ENCODE measurements at regions not wholly inside any gene's neighbourhood (a gene's known extent, or its start where the extent isn't known, plus 50 kb on each side); places are given as distances from the start of the nearest gene placed in this dataset.

DNA sequence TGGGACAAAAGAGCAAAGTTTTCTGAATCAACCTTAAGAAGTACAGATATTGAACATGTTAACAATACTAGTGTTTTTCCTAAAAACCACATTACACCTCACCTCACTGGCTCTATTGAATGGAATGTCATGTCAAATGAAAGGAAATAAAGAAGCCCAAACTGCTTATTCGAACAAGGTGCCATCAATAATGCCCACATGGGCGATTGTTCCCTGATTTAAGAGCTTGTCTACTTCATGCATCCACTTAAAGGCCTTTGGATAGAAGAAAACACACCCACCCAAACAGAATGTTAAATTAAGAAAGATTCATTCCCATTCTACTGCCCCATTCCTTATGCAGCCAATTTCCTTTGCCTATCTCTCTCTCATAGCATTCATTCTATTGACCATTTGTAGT is 118.5 kb upstream of the PAQR3 start:
- H3K23ac ChIP-seq (ENCODE audit: low read length), result no peak overlapping the region
- no CpG with 5 or more reads among the region's 2 CpGs for WGBS (ENCODE audit: extremely low coverage, insufficient coverage, low lambda C conversion rate)

DNA sequence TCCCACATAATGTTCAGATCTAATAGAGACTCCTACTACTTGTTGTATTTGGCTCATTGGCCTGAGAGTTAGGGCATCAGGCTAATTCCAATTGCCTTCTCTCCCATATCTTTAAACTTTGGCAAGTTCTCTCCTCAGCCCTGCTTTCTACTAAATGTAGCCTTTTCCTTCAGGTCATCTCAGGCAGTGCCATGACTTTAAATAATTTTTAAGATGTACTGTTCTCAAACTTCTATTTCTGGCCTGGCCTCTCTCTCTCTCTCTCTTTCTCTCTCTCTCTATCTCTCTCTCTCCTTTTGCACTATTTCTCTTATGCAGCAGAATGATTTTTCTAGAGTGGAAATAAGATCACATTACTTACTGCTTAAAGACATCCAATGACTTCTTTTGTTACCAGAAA is 114.5 kb upstream of the PAQR3 start:
- no peak overlapping the region for H3K4ac ChIP-seq (ENCODE audit: low read depth, low read length)
- H3K27ac ChIP-seq (ENCODE audit: low read depth, low read length), result no peak overlapping the region
- H3K9ac ChIP-seq (ENCODE audit: low read length), result no peak overlapping the region
- H3K4me3 ChIP-seq (ENCODE audit: low read length), result no peak overlapping the region
- H3K4me1 ChIP-seq (ENCODE audit: control insufficient read depth, low read depth, low read length), result no peaks in the 10 kb centered on the region
- no peak overlapping the region for H4K5ac ChIP-seq (ENCODE audit: low read length)
- H3K56ac ChIP-seq (ENCODE audit: low read length), result no peak overlapping the region
- H2BK120ac ChIP-seq (ENCODE audit: low read depth, low read length), result no peak overlapping the region
- no peak for DNase-seq
- no peak overlapping the region for H3K18ac ChIP-seq (ENCODE audit: low read length)
- H3K23ac ChIP-seq (ENCODE audit: low read length), result no peak overlapping the region
- no peak overlapping the region for H4K8ac ChIP-seq (ENCODE audit: low read depth, low read length)
- H2BK5ac ChIP-seq (ENCODE audit: low read length), result no peak overlapping the region
- H3K4me2 ChIP-seq (ENCODE audit: low read length), result no peak overlapping the region
- no peak overlapping the region for H2BK15ac ChIP-seq (replicated peaks; ENCODE audit: low read depth)
- H3K27me3 ChIP-seq (ENCODE audit: insufficient read depth, low read length, poor library complexity), result no peaks in the 10 kb centered on the region
- no peaks in the 10 kb centered on the region for H3K79me2 ChIP-seq (ENCODE audit: control insufficient read depth, insufficient read depth, low read length)
- no peaks in the 10 kb centered on the region for H3K36me3 ChIP-seq (ENCODE audit: control insufficient read depth, insufficient read depth, low read length)
- no peak overlapping the region for H2AK5ac ChIP-seq (ENCODE audit: low read length)
- no peaks in the 10 kb centered on the region for H3K79me1 ChIP-seq (ENCODE audit: low read length)

More for the DNA sequence above, 118.5 kb upstream of the PAQR3 start:
- Histone ChIP-seq H3K79me1 (ENCODE audit: low read length) (no peaks in the 10 kb centered on the region), H4K5ac (ENCODE audit: low read length) (no peak overlapping the region), H3K79me2 (ENCODE audit: control insufficient read depth, insufficient read depth, low read length) (no peaks in the 10 kb centered on the region), H3K36me3 (ENCODE audit: control insufficient read depth, insufficient read depth, low read length) (no peaks in the 10 kb centered on the region), H3K56ac (ENCODE audit: low read length) (no peak overlapping the region), H2BK120ac (ENCODE audit: low read depth, low read length) (no peak overlapping the region), H3K27ac (ENCODE audit: low read depth, low read length) (no peak overlapping the region), H3K4me3 (ENCODE audit: low read length) (no peak overlapping the region), H4K8ac (ENCODE audit: low read depth, low read length) (no peak overlapping the region), H2BK15ac (replicated peaks; ENCODE audit: low read depth) (no peak overlapping the region), H3K4ac (ENCODE audit: low read depth, low read length) (no peak overlapping the region), H3K4me2 (ENCODE audit: low read length) (no peak overlapping the region), H3K4me1 (ENCODE audit: control insufficient read depth, low read depth, low read length) (no peaks in the 10 kb centered on the region), H3K18ac (ENCODE audit: low read length) (no peak overlapping the region), H3K9ac (ENCODE audit: low read length) (no peak overlapping the region), H2AK5ac (ENCODE audit: low read length) (no peak overlapping the region), H2BK5ac (ENCODE audit: low read length) (no peak overlapping the region), H3K27me3 (ENCODE audit: insufficient read depth, low read length, poor library complexity) (no peaks in the 10 kb centered on the region)
- DNase-seq, result no peak

- Histone ChIP-seq H3K79me2 (ENCODE audit: control insufficient read depth, insufficient read depth, low read length) (no peaks in the 10 kb centered on the region), H3K27me3 (ENCODE audit: insufficient read depth, low read length, poor library complexity) (no peaks in the 10 kb centered on the region), H3K18ac (ENCODE audit: low read length) (no peak overlapping the region), H3K27ac (ENCODE audit: low read depth, low read length) (no peak overlapping the region), H2AK5ac (ENCODE audit: low read length) (no peak overlapping the region), H3K4me1 (ENCODE audit: control insufficient read depth, low read depth, low read length) (no peaks in the 10 kb centered on the region), H3K36me3 (ENCODE audit: control insufficient read depth, insufficient read depth, low read length) (no peaks in the 10 kb centered on the region), H3K9ac (ENCODE audit: low read length) (no peak overlapping the region), H2BK5ac (ENCODE audit: low read length) (no peak overlapping the region), H2BK15ac (replicated peaks; ENCODE audit: low read depth) (no peak overlapping the region), H3K23ac (ENCODE audit: low read length) (no peak overlapping the region), H3K4me3 (ENCODE audit: low read length) (no peak overlapping the region), H3K4me2 (ENCODE audit: low read length) (no peak overlapping the region), H3K4ac (ENCODE audit: low read depth, low read length) (no peak overlapping the region), H4K8ac (ENCODE audit: low read depth, low read length) (no peak overlapping the region), H3K56ac (ENCODE audit: low read length) (no peak overlapping the region), H4K5ac (ENCODE audit: low read length) (no peak overlapping the region), H2BK120ac (ENCODE audit: low read depth, low read length) (no peak overlapping the region), H3K79me1 (ENCODE audit: low read length) (no peaks in the 10 kb centered on the region)
- WGBS (ENCODE audit: extremely low coverage, insufficient coverage, low lambda C conversion rate), result no CpG with 5 or more reads among the region's 6 CpGs
- DNase-seq, result peak; percentile 34
Measured at GRCh38 chr4:79050541-79050880, 111.3 kb upstream of the PAQR3 start.

GRCh38 chr4:79049840-79050540 is 110.8 kb upstream of the PAQR3 start:
- H3K27me3 ChIP-seq (ENCODE audit: insufficient read depth, low read length, poor library complexity), result no peaks in the 10 kb centered on the region
- H3K4me3 ChIP-seq (ENCODE audit: low read length), result no peak overlapping the region
- H3K4me2 ChIP-seq (ENCODE audit: low read length), result no peak overlapping the region
- H3K9ac ChIP-seq (ENCODE audit: low read length), result no peak overlapping the region
- no peaks in the 10 kb centered on the region for H3K79me2 ChIP-seq (ENCODE audit: control insufficient read depth, insufficient read depth, low read length)
- no peak overlapping the region for H3K18ac ChIP-seq (ENCODE audit: low read length)
- no peak overlapping the region for H4K8ac ChIP-seq (ENCODE audit: low read depth, low read length)
- no peak overlapping the region for H3K56ac ChIP-seq (ENCODE audit: low read length)
- no peak overlapping the region for H2BK5ac ChIP-seq (ENCODE audit: low read length)
- H2AK5ac ChIP-seq (ENCODE audit: low read length), result no peak overlapping the region
- DNase-seq, result no peak
- no peaks in the 10 kb centered on the region for H3K36me3 ChIP-seq (ENCODE audit: control insufficient read depth, insufficient read depth, low read length)
- no peak overlapping the region for H3K27ac ChIP-seq (ENCODE audit: low read depth, low read length)
- no peaks in the 10 kb centered on the region for H3K79me1 ChIP-seq (ENCODE audit: low read length)
- no peaks in the 10 kb centered on the region for H3K4me1 ChIP-seq (ENCODE audit: control insufficient read depth, low read depth, low read length)
- no peak overlapping the region for H3K4ac ChIP-seq (ENCODE audit: low read depth, low read length)
- H2BK120ac ChIP-seq (ENCODE audit: low read depth, low read length), result no peak overlapping the region
- H2BK15ac ChIP-seq (replicated peaks; ENCODE audit: low read depth), result no peak overlapping the region
- H4K5ac ChIP-seq (ENCODE audit: low read length), result no peak overlapping the region
- no CpG with 5 or more reads among the region's 27 CpGs for WGBS (ENCODE audit: extremely low coverage, insufficient coverage, low lambda C conversion rate)
- H3K23ac ChIP-seq (ENCODE audit: low read length), result no peak overlapping the region

DNA sequence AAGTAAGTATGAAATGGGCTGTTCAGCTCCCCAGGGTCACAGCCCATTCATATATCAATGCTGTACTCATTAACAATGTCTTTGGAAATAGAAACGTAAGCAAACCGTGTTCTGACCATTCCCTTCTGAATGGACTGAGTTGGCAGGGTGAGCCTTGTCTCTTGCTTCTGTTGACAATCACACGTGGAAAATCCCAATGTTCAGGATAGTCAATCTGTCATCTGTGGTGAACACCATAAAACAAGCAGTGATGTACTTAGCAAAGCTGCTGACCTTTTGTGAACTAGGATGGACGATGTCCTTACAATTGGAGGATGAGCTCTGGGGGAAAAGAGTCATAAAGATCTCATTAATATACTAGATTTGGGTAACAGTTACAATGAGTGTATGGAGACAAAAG is 109.6 kb upstream of the PAQR3 start:
- no peak overlapping the region for H2BK120ac ChIP-seq (ENCODE audit: low read depth, low read length)
- H3K4ac ChIP-seq (ENCODE audit: low read depth, low read length), result no peak overlapping the region
- no peak overlapping the region for H3K4me2 ChIP-seq (ENCODE audit: low read length)
- H3K9ac ChIP-seq (ENCODE audit: low read length), result no peak overlapping the region
- no peak overlapping the region for H3K27ac ChIP-seq (ENCODE audit: low read depth, low read length)
- no peaks in the 10 kb centered on the region for H3K79me1 ChIP-seq (ENCODE audit: low read length)
- H4K5ac ChIP-seq (ENCODE audit: low read length), result no peak overlapping the region
- no peaks in the 10 kb centered on the region for H3K36me3 ChIP-seq (ENCODE audit: control insufficient read depth, insufficient read depth, low read length)
- no peak overlapping the region for H3K18ac ChIP-seq (ENCODE audit: low read length)
- H3K56ac ChIP-seq (ENCODE audit: low read length), result no peak overlapping the region
- no peak overlapping the region for H3K23ac ChIP-seq (ENCODE audit: low read length)
- no peak overlapping the region for H2BK15ac ChIP-seq (replicated peaks; ENCODE audit: low read depth)
- no peaks in the 10 kb centered on the region for H3K79me2 ChIP-seq (ENCODE audit: control insufficient read depth, insufficient read depth, low read length)
- H3K27me3 ChIP-seq (ENCODE audit: insufficient read depth, low read length, poor library complexity), result no peaks in the 10 kb centered on the region
- H4K8ac ChIP-seq (ENCODE audit: low read depth, low read length), result no peak overlapping the region
- no CpG with 5 or more reads among the region's 4 CpGs for WGBS (ENCODE audit: extremely low coverage, insufficient coverage, low lambda C conversion rate)
- H2BK5ac ChIP-seq (ENCODE audit: low read length), result no peak overlapping the region
- DNase-seq, result no peak
- no peaks in the 10 kb centered on the region for H3K4me1 ChIP-seq (ENCODE audit: control insufficient read depth, low read depth, low read length)
- H2AK5ac ChIP-seq (ENCODE audit: low read length), result no peak overlapping the region
- H3K4me3 ChIP-seq (ENCODE audit: low read length), result no peak overlapping the region

DNA sequence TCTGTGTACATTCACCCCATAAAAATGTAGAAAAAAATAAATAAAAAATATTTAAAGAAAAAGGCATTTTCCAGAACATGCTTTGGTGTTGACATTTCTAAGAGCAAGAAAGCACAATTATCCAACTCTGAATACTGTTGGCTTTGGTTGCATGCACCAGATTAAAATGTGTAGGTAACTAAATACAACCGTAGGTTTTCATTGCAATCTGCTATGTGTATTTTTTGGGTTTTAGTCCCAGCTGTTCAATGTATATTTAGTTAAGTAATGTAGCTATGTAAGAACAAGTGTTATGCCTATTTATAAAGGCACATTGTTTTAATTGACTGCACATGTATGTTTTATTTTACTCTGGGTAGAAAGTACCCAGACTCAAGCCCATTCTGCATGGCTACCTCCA is 108.1 kb upstream of the PAQR3 start:
- no peaks in the 10 kb centered on the region for H3K79me1 ChIP-seq (ENCODE audit: low read length)
- H2BK5ac ChIP-seq (ENCODE audit: low read length), result no peak overlapping the region
- no peak overlapping the region for H4K5ac ChIP-seq (ENCODE audit: low read length)
- H2BK15ac ChIP-seq (replicated peaks; ENCODE audit: low read depth), result no peak overlapping the region
- no peak overlapping the region for H2BK120ac ChIP-seq (ENCODE audit: low read depth, low read length)
- H3K23ac ChIP-seq (ENCODE audit: low read length), result no peak overlapping the region
- H3K27me3 ChIP-seq (ENCODE audit: insufficient read depth, low read length, poor library complexity), result no peaks in the 10 kb centered on the region
- H3K9ac ChIP-seq (ENCODE audit: low read length), result no peak overlapping the region
- no peak overlapping the region for H3K27ac ChIP-seq (ENCODE audit: low read depth, low read length)
- H3K56ac ChIP-seq (ENCODE audit: low read length), result no peak overlapping the region
- DNase-seq, result no peak
- no peak overlapping the region for H3K18ac ChIP-seq (ENCODE audit: low read length)
- no peaks in the 10 kb centered on the region for H3K36me3 ChIP-seq (ENCODE audit: control insufficient read depth, insufficient read depth, low read length)
- WGBS (ENCODE audit: extremely low coverage, insufficient coverage, low lambda C conversion rate), result no CpG with 5 or more reads among the region's 1 CpG
- H3K79me2 ChIP-seq (ENCODE audit: control insufficient read depth, insufficient read depth, low read length), result no peaks in the 10 kb centered on the region
- H3K4me1 ChIP-seq (ENCODE audit: control insufficient read depth, low read depth, low read length), result no peaks in the 10 kb centered on the region
- H3K4ac ChIP-seq (ENCODE audit: low read depth, low read length), result no peak overlapping the region
- H3K4me3 ChIP-seq (ENCODE audit: low read length), result no peak overlapping the region
- no peak overlapping the region for H2AK5ac ChIP-seq (ENCODE audit: low read length)
- H3K4me2 ChIP-seq (ENCODE audit: low read length), result no peak overlapping the region
- H4K8ac ChIP-seq (ENCODE audit: low read depth, low read length), result no peak overlapping the region
